HG03457 (cell line): ENCODE measurements at regions not wholly inside any gene's neighbourhood (a gene's known extent, or its start where the extent isn't known, plus 50 kb on each side); places are given as distances from the start of the nearest gene placed in this dataset.

Source experiments
- ATAC-seq: cut with Tn5 transposase; IDR thresholded peaks from one replicate; pipeline ENCODE4 v1.9.1; 2021; ENCODE audit warnings: moderate number of reproducible peaks; ENCODE audit not compliant: unreplicated experiment

DNA sequence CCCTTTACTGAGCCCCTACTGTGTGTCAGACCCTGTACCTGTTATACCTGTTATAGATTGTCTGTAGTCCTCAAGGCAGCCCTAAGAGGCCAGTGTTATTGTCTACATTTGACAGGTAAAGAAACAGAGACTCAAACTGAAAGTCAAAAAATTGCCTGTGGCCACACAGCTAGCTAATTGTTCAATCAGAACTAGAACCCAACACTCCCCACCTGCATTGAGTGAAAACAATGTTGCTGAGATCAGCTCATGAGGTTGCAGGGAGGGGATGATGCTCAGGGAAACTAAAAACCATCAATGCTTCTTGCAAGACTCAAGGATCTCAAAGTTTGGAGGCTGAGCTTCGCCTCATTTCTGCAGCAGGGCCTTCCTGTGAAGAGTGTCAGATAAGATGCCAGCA is 109.5 kb upstream of the LMO4 start:
- ATAC-seq = no peak

DNA sequence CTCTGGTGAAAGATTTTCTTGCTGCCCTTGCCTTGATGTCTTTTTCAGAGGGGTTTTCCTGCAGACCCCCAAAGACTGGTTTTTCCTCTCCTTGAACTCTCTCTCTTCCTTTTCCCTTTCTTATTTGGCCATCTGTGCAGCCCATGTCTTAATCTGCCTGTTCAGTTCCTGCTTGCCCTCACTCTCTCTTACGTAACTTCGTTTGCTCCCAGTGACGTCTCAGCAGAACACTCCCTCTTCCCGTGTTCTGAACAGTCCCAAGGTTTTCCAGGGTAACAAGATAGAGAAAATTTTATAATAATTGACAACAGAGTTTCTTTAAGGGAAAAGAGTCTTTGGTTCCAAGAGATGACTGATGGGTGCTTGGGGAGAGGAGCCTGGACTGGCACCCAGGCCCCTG is 109.1 kb upstream of the LMO4 start:
- ATAC-seq = no peak

DNA sequence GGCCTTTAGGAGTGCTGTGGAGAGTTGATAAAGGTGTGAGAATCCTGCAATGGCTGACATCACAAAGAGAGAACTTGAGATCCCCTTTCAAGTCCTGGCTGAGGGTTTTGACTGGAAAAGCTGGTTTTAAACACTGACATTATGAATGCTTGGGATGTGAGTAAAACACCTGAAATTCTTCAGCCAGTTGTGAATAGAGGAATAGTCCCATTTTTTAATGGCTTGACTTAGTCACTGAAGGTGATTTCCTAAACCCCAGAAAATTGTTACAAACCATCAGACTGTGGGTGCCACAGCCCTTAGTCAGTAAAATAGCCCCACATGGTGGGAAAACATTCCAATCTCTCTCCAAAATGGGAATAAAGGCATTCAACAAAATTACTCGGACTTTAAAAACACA is 107.7 kb upstream of the LMO4 start:
- ATAC-seq = no peak

DNA sequence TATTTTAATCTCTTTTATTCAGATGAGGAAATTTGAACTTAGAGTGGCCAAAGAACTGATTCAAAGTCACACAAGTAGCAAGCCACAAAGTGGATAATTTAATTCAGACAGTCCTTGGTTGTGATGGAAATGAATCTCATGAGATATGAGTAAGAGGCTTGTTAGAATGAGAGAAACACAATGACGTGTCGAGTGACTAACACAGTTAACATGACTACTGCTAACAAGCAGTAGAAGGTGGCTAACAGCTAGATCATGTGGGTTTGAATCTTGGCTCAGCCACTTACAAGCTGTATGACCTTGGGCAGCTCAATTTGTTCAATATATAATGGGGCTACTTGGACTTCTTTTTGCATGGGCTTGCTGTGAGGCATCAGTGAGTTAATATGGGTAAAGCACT is 104.5 kb upstream of the LMO4 start:
- ATAC-seq = no peak

DNA sequence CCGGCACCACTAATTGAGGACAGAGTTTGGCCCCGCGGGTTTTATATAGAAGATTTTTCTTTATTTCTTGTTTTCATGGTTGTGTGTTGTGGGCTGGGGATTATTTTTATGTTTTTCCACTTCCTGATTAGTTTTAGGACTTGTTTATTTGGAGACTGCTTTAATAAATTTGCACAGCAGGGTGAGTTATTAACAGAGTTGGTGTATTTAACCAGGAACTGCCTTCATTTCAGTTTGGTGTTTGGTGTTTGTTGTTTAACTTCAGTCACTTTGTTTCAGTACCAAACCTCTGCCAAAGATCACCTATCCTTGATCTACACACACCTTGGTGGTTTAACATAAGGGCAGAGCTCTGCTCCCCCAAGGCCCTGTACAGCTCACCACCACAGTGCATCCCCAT is 103.5 kb upstream of the LMO4 start:
- ATAC-seq = no peak

DNA sequence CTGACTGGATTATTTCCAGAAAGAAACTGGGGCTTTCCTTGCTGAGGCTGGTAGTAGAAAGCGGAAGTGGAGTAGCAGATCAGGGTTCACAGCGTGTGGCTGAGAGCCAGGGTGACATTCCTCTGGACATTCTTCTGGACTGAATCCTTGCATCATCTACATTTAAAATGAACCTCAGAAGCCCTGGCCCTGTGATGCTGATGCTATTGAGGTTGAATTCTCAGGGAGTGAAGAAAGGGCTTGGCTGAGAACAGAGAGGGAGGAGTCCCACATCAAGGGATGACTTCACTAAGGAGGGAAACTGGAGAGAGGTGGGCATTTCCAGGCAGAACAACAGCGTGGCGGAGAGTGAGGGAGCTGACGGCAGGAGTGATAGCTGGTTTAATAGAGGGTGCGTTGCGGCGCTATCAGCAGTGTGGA is 102.3 kb upstream of the LMO4 start:
- no peak for ATAC-seq

DNA sequence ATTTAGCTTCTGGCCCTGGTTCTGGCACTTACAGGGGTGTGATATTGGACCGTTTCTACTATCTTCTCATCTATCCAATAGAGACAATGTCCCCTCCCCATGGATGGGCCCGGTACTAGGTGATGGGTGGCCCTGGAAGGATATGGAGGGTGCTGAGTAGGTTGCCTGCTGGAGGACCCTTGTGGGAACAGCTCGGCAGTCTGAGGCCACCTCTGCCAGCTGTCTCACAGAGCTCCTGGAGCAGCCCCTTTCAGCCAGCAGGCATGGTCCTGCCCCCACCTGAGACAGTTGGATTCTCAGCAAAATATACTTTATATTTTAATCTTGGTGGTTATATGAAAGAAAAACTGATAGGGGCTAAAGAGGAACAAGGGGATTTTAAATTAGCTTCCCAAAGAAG is 101.0 kb upstream of the LMO4 start:
- ATAC-seq = no peak

DNA sequence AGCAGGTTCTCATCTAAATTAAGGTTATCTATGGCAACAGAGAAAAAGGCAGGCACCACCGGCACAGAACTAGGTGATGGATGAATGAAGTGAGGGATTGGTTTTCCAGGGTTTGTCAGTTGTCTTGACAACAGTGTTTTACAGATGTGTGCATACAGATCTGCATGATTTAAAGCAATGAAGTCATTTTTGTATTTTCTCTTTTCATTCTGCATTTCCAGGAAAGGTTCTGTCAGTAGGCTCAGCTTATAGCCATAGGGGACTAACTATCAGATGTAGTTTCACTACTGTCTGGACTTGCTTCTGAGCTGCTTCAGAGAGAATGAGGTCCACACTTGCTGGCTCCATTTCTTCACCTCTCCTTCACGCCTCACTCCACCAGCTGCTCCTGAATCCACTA is 98.2 kb upstream of the LMO4 start:
- no peak for ATAC-seq

DNA sequence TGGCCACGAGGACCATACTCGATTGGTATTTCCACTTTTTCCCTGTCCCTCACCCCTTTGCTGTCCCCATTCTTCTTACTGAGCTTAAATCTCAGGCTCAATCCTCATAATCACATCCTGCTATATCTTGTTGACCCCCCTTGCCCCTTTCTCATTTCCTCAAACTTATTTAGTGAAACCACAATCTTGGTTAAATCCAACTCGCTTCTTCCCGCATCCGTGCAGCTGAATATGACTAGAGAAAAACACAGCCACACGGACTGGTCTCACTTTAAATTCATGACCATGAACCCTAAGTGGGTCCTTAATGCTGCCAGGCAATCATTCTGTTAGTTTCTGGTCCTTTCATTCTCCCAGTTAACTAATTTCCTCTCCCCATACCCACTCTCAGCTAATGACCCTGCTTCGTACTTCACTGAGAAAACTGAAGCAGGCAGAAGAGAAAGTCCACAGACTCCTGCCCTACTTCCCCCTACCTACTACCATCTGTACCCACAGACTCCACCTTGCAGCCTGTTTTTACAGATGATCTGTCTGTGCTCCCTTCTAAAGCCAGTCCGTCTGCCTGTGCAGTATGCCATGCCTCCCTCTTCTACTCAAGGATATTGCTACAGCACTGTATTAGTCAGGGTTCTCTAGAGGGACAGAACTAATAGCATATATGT is 96.8 kb upstream of the LMO4 start:
- no peak for ATAC-seq

DNA sequence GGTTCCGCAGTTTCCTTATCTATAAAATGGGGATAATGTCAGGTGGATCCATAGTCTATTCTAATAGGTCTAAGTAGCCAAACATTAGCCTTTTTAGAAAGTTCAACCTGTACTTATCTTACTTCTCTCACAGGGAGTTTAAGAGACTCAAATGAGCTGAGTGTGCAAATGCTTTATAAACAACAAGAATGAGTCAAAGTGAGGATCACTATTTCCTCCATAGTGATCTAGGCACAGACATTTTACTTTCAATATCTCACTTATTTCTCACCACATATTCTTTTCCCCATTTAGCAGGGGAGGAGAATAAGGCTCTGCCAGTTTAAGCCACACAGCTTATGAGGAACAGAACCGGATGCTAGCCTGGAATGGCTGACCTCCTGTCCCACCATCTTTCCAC is 92.1 kb upstream of the LMO4 start:
- ATAC-seq = no peak

DNA sequence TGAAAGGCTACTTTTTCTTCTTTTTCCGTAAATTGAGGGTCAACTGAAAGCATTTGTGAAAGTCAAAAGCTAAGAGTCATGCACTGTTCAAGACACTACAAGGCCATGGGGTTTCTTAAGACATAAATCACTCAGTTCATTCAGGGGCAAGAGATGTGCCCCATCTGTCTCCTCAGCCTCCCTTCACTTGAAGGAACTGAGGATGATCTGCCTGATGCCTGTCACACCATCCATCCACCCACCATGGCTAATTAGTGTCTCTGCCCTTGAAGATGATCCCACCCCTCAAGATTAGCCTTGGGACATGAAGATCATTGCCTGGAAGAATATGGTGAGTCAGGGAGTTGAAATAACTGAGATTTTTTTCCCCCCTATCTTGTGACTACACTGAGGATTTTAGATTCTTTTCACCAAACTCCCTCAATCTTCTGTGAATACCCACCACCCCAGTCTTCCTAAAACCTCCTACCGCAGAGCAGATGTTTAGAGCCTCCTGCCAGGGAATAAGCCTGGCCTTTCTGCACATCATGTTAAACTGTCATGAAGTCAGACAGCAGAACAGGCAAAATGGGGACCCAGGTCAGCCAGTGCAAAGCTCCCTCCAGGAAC is 88.6 kb upstream of the LMO4 start:
- ATAC-seq = no peak

DNA sequence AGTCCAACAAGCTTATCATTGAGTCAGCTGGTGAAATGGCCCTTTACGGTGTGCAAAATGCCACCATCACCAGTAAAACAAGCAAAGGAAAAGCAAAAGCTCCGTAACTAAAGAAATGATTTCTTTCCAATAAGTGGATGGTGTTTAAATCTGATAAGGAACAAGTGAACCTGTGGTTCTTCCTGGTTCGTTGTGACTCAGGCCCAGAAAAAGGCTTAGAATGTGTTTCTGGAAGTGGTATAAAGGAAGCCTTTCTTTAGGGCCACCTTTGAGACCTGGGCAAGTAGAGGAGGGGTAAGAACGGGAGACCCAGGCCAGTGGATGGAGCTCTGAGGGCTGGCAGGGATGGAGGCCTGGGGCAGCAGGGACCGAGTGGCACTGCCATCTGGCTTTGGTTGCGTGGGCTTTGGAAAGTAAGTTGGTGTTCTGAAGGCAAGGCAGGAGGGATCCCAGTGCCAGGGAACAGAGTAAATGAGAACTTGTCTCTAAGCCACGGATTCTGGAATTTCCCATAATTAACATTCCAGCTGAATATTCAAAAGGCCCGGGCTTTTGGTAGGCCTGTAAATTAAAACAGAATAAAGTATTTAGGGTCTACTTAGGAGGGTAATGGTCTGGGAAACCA is 87.9 kb upstream of the LMO4 start:
- no peak for ATAC-seq

DNA sequence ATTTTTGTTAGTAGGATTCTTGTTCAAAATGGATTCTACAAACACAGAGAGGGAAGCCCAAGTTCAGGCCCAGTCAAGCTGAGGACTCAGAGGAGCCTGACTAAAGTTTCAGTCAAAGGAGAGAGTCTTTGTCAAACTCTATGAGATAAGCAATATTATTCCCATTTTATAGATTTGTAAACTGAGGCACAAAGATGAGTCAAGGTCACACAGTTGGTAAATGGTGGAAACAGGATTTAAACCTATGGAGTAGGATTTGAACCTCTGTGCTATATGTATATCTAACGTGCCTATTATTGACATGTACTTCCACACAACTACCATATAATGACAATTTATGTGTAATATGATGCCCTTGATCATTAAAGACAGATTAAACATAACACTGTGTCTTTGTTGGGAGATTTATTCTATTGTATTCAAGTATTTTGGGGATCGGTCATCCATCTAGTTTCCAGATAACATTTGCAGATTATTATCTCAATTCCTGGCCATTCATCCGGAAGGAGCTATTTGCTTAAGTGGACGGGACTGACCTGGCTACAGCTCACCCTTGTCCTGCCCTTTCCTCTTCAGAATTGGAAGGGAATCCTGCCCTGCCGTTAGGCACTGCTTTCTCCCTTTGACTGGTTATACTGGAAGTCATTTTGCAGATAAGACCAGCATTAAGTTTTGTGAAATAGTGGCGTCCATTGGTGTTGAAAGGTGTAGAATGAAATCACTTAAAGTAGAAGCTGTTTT is 86.1 kb upstream of the LMO4 start:
- no peak for ATAC-seq

DNA sequence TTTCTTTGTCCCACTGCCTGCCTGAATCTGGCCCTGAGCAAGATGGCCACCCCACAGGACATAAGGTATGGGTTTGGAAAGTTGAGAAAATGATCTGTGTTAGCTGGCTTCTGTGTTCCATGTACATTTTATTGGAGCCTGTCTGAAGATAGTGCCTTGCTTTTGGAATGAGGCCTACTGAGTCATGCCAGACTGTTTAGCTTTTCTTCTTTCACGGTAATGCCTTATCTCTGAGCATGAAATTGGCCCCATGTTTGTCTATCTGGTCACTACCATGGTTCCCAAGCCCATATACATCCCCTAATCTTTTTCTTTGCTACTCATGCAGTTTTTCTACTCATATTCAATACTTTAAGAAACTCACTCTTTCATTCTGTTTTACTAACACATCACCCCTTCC is 85.1 kb upstream of the LMO4 start:
- no peak for ATAC-seq

DNA sequence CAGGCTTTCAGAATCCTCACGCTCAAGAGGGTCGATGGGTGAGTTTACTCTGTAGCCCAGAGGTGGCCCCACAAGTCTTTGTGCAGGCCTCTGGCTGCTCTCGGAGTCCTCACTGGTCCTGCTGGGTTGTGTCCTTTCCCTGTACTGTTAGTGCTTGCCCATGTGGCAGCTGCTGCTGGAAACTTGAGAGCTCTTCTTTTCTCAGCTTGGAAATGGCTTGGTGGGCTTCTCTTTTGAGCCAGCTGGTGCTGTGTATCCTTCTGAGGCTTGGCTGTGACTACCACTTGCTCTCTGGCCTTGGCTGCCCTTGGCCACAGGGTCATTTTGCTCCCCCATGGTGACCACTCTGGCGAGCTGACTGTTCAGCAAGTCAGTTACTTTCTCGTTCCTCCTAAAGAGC is 82.2 kb upstream of the LMO4 start:
- no peak for ATAC-seq

DNA sequence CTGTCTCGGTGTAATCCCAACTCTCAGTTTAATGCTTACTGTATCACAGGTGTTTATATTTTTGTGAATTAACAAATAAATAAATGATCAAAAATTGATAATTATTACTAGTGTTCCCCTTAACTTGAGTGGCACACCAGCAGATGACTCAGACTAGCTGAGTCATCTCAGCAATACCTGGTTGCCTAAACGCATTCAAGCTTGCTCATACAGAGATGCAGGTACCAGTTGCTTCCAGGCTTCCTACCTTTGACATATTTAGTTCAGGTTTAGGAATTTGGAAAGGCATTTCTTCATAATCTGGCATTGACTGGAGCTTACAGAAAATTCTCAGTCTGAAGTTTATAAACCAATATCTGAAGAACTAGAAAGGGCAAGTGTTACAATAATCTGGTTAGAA is 78.9 kb upstream of the LMO4 start:
- ATAC-seq = no peak

DNA sequence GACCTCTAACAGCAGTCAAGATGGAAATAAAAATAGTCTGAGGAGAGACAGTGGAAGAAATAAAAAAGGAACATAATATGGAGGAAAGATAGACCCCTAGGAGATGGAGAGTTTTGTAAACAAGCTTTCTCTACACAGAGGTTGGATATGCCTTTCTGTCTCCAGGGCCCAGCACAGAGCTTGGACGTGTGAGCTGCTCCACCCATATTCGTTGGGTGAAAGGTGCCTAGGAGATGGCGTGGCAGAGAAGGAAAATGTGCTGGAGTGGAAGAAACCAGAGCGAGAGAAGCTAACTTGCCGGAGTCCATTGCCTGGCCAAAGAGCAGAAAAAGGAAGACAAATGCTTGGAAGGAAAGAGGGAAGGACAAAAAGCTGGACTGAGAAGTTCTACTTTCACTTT is 78.3 kb upstream of the LMO4 start:
- ATAC-seq = no peak

DNA sequence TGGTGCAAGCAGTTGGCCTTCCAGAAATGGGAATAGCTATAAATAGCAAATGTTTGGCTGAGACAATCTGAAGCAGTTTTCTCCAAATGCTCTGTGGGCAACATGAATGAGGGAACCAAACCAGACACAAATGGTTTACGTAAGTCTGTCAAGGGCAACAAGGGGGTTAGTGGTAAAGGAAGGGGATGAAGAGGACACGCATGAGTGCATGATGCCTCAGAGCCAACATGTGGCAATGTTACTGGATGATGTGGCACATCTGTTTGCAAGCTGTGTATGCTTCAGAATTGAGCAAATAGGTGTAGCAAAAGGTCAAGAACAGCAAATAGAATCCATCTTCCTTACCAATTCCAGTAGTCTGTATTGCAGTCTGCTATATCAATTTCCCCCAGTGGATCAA is 76.3 kb upstream of the LMO4 start:
- no peak for ATAC-seq

DNA sequence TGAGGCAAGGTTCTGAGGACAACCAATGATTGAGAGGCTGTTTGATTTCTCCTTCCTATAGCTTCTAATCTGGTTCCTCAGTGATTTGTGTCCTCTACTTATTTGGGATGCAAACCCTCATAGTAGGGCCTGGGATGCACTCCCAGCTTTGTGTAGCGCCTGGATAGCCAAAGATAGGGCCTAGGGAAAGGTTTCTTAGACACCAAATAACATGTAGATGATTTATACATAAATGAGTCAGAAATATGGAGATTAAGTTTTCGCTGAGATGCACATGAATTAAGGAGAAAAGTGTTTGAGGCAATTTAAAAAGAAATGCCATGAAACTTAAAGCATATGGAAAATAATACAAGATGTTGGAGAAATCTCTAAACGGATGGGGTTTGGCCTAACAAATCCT is 66.0 kb upstream of the LMO4 start:
- no peak for ATAC-seq

DNA sequence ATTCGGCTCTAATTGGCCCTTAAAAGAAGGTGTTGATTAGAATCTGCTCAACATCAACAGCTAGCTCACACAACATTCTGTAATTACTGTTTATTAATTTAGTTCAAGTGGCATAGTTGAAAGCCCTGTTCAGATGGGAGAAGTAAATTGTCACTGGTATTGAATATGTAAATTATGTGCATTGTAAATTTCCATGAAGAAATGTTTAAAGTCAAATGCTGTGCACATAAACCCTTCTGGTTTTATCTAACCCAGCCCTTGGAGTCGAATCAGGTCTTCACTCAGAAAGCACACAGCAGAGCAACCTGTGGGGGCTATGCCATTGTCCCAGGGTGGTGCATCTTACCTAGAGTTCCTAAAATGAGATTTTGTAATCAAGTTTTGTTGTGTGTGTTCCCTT is 65.4 kb upstream of the LMO4 start:
- ATAC-seq = no peak

DNA sequence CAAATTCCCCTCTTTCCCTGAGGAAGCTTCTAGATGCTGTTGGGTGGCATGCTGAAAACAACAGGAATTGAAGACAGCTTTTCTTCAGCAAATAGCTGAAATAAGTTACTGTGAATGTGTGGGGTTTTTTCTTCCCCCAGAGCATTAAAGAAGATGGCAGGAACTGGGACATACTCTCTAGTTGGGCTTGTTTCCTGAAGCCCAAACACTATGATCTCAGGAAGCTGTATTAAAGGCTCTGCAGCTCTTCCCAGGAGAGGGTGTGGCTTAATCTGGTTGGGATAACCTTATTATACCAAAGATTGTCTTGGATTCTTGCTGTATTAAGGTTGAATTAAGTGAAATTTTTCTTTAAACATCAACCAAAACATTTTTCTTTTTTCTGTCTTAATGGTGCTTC is 64.9 kb upstream of the LMO4 start:
- ATAC-seq = no peak

DNA sequence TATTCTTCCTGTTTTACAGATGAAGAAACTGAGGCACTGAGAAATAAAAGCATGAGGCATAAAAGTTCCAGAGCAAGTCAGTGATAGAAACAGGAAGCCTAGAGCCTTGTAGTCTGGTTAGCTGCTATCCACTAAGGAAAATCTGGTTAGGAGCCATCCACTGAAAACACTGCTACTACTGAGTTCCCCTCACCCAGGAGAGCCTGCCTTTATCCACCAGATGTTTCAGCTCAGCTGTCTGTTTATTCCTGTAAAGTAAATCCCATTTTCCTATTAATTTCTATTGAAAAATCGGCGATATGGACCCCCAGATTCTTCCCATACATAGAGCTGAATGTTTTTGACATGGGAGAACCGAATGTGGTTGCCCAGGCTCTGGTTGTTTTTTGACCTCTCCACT is 63.7 kb upstream of the LMO4 start:
- no peak for ATAC-seq
